ENCODE measurements at regions not wholly inside any gene's neighbourhood (a gene's known extent, or its start where the extent isn't known, plus 50 kb on each side); places are given as distances from the start of the nearest gene placed in this dataset.

DNA sequence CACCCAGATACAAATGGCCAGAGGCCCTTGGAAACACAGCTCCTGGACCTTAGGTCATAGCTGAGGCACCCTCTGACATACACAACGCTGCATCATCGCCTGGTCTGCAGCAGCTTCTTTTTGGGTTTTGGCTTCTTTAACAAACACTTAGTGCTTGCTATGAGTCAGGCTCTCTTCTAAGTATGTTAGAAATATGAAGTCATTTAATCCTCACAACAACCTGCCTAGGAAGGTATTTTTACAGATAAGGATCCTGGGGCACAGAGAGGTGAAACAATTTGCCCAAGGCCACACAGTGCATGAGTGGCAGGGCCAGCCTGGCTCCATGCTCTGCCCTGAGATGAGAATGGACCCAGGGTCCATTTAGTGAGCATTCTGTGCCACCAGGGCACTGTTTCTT is 96.6 kb downstream of the TMEM17 start:
- H3K27me3 ChIP-seq (ENCODE audit: control insufficient read depth, insufficient read depth, low read length): no peaks in the 10 kb centered on the region
- no peak overlapping the region for H2AFZ ChIP-seq
- no peak overlapping the region for H3K9ac ChIP-seq
- H3K4me1 ChIP-seq: peaks cover 11% of the 10 kb centered on the region
- H3K27ac ChIP-seq: no peak overlapping the region
- no peak overlapping the region for H3K4me2 ChIP-seq (ENCODE audit: low read length)
- TF ChIP-seq, protein P1, sequence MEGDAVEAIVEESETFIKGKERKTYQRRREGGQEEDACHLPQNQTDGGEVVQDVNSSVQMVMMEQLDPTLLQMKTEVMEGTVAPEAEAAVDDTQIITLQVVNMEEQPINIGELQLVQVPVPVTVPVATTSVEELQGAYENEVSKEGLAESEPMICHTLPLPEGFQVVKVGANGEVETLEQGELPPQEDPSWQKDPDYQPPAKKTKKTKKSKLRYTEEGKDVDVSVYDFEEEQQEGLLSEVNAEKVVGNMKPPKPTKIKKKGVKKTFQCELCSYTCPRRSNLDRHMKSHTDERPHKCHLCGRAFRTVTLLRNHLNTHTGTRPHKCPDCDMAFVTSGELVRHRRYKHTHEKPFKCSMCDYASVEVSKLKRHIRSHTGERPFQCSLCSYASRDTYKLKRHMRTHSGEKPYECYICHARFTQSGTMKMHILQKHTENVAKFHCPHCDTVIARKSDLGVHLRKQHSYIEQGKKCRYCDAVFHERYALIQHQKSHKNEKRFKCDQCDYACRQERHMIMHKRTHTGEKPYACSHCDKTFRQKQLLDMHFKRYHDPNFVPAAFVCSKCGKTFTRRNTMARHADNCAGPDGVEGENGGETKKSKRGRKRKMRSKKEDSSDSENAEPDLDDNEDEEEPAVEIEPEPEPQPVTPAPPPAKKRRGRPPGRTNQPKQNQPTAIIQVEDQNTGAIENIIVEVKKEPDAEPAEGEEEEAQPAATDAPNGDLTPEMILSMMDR (IDR thresholded peaks at IDR 0.05): no peak
- H3K9me3 ChIP-seq (ENCODE audit: control insufficient read depth, low read length): no peaks in the 10 kb centered on the region
- H3K79me2 ChIP-seq: no peaks in the 10 kb centered on the region
- H3K4me3 ChIP-seq (ENCODE audit: low read depth, low read length): no peak overlapping the region
- no peaks in the 10 kb centered on the region for H3K36me3 ChIP-seq (ENCODE audit: control insufficient read depth, insufficient read depth, low read length)

DNA sequence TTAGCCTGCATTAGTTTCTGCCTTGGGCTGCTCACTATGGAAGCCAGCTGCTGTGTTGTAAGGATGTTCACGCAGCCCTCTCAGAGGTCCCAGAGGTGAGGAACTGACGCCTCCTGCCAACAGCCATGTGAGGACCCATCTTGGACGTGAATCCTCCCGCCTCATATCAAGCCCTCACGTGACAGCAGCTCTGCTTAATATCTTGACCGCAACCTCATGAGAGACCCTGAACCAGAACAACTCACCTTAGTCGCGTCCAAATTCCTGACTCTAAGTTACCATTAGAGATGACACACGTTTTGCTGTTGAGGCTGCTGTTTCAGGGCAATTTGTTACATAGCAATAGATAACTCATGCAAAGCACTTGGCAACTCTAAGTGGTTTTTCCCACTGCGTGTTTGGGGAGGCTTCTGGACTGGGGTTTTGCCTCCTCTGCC is 97.7 kb downstream of the TMEM17 start:
- no peak overlapping the region for H3K9ac ChIP-seq
- H3K27me3 ChIP-seq (ENCODE audit: control insufficient read depth, insufficient read depth, low read length): no peaks in the 10 kb centered on the region
- H3K4me3 ChIP-seq (ENCODE audit: low read depth, low read length): no peak overlapping the region
- H2AFZ ChIP-seq: no peak overlapping the region
- H3K4me1 ChIP-seq: peaks cover 11% of the 10 kb centered on the region
- no peaks in the 10 kb centered on the region for H3K36me3 ChIP-seq (ENCODE audit: control insufficient read depth, insufficient read depth, low read length)
- TF ChIP-seq, protein P1 (IDR thresholded peaks at IDR 0.05): no peak
- no peaks in the 10 kb centered on the region for H3K79me2 ChIP-seq
- H3K27ac ChIP-seq: no peak overlapping the region
- no peak overlapping the region for H3K4me2 ChIP-seq (ENCODE audit: low read length)
- H3K9me3 ChIP-seq (ENCODE audit: control insufficient read depth, low read length): no peaks in the 10 kb centered on the region

DNA sequence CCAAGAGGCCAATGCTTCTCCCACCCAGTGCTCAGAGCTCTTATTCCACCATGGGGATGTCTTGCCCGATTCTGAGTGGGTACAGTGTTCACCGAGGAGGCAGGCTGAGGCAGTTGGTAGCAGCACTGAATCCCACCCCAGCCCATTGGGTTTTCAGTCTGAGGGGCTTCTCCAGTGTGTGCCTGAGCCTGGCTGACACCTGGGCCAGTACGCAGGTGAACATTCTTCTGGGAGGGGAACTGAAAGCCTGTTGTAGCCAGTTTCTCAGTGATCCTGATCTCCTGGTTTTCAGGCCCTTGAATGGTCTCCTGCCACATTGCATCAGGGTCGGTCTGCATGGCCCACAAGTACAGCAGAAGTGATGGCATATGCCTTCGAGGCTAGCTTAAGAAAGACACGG is 98.2 kb downstream of the TMEM17 start:
- no peaks in the 10 kb centered on the region for H3K36me3 ChIP-seq (ENCODE audit: control insufficient read depth, insufficient read depth, low read length)

DNA sequence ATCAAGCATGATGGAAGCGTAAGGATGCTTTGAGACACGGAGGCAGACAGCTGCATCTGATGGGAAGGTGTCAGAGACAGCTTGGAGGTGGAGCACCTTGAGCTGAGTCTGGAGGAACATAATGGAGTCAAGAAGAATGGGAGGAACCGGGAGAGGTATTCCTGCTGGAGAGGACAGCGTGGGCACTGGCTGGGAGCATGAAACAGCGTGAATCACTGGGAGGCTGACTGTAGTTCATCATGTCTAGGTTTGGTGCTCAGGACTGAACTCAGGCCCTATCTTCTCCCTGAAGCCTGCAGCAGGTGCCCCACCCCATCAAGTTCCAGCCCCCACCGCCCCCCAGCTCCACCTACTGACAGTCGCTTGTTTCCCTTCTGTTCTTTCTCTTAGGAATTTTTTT is 98.6 kb downstream of the TMEM17 start:
- no peak overlapping the region for H3K9ac ChIP-seq
- no peaks in the 10 kb centered on the region for H3K79me2 ChIP-seq
- H2AFZ ChIP-seq: no peak overlapping the region
- TF ChIP-seq, protein P1 (IDR thresholded peaks at IDR 0.05): no peak
- H3K36me3 ChIP-seq (ENCODE audit: control insufficient read depth, insufficient read depth, low read length): no peaks in the 10 kb centered on the region
- H3K27me3 ChIP-seq (ENCODE audit: control insufficient read depth, insufficient read depth, low read length): no peaks in the 10 kb centered on the region
- H3K4me2 ChIP-seq (ENCODE audit: low read length): no peak overlapping the region
- no peak overlapping the region for H3K27ac ChIP-seq
- peaks cover 11% of the 10 kb centered on the region for H3K4me1 ChIP-seq
- no peak overlapping the region for H3K4me3 ChIP-seq (ENCODE audit: low read depth, low read length)
- H3K9me3 ChIP-seq (ENCODE audit: control insufficient read depth, low read length): no peaks in the 10 kb centered on the region

More for the DNA sequence above, 98.2 kb downstream of the TMEM17 start:
- H3K79me2 ChIP-seq: no peaks in the 10 kb centered on the region
- H3K9ac ChIP-seq: no peak overlapping the region
- H3K4me2 ChIP-seq (ENCODE audit: low read length): no peak overlapping the region
- no peak overlapping the region for H2AFZ ChIP-seq
- H3K27ac ChIP-seq: no peak overlapping the region
- H3K4me1 ChIP-seq: peaks cover 11% of the 10 kb centered on the region
- H3K9me3 ChIP-seq (ENCODE audit: control insufficient read depth, low read length): no peaks in the 10 kb centered on the region
- H3K4me3 ChIP-seq (ENCODE audit: low read depth, low read length): no peak overlapping the region
- TF ChIP-seq, protein P1 (IDR thresholded peaks at IDR 0.05): no peak
- H3K27me3 ChIP-seq (ENCODE audit: control insufficient read depth, insufficient read depth, low read length): no peaks in the 10 kb centered on the region

DNA sequence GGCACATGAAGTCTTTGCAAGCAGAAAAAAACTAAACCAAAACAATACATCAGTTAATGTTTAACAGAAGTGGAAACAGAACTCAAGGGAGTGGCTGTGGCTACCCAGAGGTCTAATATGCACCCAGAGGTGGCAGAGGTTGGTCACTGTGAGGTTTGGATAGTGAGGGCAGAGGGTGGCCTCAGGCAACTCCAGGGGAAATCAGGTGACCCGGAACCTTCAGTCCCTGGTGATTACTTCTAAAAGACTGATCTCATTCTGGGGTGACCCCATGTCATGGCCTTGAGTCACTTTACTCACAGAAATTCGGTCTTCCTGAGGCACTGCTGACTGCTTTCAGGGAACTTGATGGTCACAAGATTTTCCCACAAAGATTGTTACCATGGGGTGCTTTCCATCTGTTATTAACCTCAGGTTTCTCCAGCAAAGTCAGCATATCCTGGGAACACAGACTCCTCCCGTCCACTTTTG is 99.4 kb downstream of the TMEM17 start:
- peaks cover 7% of the 10 kb centered on the region for H3K4me1 ChIP-seq
- no peak overlapping the region for H3K27ac ChIP-seq
- TF ChIP-seq, protein P1 (IDR thresholded peaks at IDR 0.05): no peak

More for the DNA sequence above, 99.4 kb downstream of the TMEM17 start:
- Histone ChIP-seq H3K79me2 (no peaks in the 10 kb centered on the region), H2AFZ (no peak overlapping the region), H3K4me2 (ENCODE audit: low read length) (no peak overlapping the region), H3K9me3 (ENCODE audit: control insufficient read depth, low read length) (no peaks in the 10 kb centered on the region), H3K27me3 (ENCODE audit: control insufficient read depth, insufficient read depth, low read length) (no peaks in the 10 kb centered on the region), H3K4me3 (ENCODE audit: low read depth, low read length) (no peak overlapping the region), H3K36me3 (ENCODE audit: control insufficient read depth, insufficient read depth, low read length) (no peaks in the 10 kb centered on the region), H3K9ac (no peak overlapping the region)
